Gastrocnemius medialis (tissue), 4 donors: ENCODE measurements at regions not wholly inside any gene's neighbourhood (a gene's known extent, or its start where the extent isn't known, plus 50 kb on each side); places are given as distances from the start of the nearest gene placed in this dataset.

Experiments
- ATAC-seq, 2 donors: fragments of 150-250 bp; one replicate each; pipeline ENCODE4 v1.9.1; 2016
- DNase-seq, 2 donors: peaks; one replicate each; pipeline ENCODE4 v3.0.0-alpha.2; 2019
- H3K27ac ChIP-seq, 4 donors: fragments of 200-600 bp; sonication (generic); 1 replicate in 1 of 4; 2 replicates in 3 of 4; pipeline ENCODE4 v1.5.1; 2016 to 2018; ENCODE audit warnings: mild to moderate bottlenecking in 2 of 4, moderate library complexity in 1 of 4
- H3K27me3 ChIP-seq, 3 donors: fragments of 200-600 bp; sonication (generic) in 2 of 3; 1 replicate in 1 of 3; 2 replicates in 2 of 3; pipeline versions ENCODE4 v1.5.1 to v1.6.0; 2016 to 2019; ENCODE audit warnings: mild to moderate bottlenecking in 1 of 3, moderate library complexity in 1 of 3
- H3K36me3 ChIP-seq, 2 donors: fragments of 200-600 bp; sonication (generic) in 1 of 2; one replicate each; pipeline ENCODE4 v1.5.1; 2017 to 2018
- H3K4me1 ChIP-seq, 2 donors: fragments of 200-600 bp; sonication (generic) in 1 of 2; one replicate each; pipeline ENCODE4 v1.5.1; 2016 to 2017; ENCODE audit warnings: mild to moderate bottlenecking in 2 of 2
- H3K4me3 ChIP-seq, 4 donors: fragments of 200-600 bp; sonication (generic) in 3 of 4; 1 replicate in 1 of 4; 2 replicates in 3 of 4; pipeline ENCODE4 v1.5.1; 2016 to 2019; ENCODE audit warnings: mild to moderate bottlenecking in 2 of 4
- H3K9me3 ChIP-seq, 3 donors: fragments of 200-600 bp; sonication (generic) in 2 of 3; 1 replicate in 1 of 3; 2 replicates in 2 of 3; pipeline ENCODE4 v1.5.1; 2016 to 2019
- POLR2A ChIP-seq, 2 donors: fragments of 450-650 bp; IDR thresholded peaks; one replicate each; pipeline ENCODE4 v1.6.1; 2017; ENCODE audit warnings: antibody characterized with exemption in 2 of 2, mild to moderate bottlenecking in 2 of 2, moderate library complexity in 2 of 2
- in situ Hi-C, 4 donors: fragments of 200-750 bp; cut with MboI; loops; one replicate each; pipeline versions ENCODE4 v1.15.0 to v1.8.0; 2017; ENCODE audit warnings: low sequenced_read_pairs in 4 of 4
- intact Hi-C: fragments of 100-400 bp; cut with DNase I; formaldehyde crosslinking; loops from one replicate; pipeline ENCODE4 v1.15.1; 2023; ENCODE audit warnings: low total_unique reads
- TF ChIP-seq, protein P1 (sequence below), 5 experiments: fragments of 450-650 bp in 3 of 5; fragments of 200-600 bp in 2 of 5; sonication (generic) in 2 of 5; IDR thresholded peaks in 4 of 5; conservative IDR thresholded peaks in 1 of 5; 1 replicate in 4 of 5; 2 replicates in 1 of 5; pipeline ENCODE4 v1.5.1; 2016 to 2019; ENCODE audit warnings: antibody characterized with exemption in 5 of 5, mild to moderate bottlenecking in 3 of 5, moderate library complexity in 3 of 5

- no peak for ATAC-seq
- in situ Hi-C loops = no loop called here
- no peak for DNase-seq
Observed at GRCh38 chr6:97572943-97573342, 289.9 kb upstream of the MMS22L start.

DNA sequence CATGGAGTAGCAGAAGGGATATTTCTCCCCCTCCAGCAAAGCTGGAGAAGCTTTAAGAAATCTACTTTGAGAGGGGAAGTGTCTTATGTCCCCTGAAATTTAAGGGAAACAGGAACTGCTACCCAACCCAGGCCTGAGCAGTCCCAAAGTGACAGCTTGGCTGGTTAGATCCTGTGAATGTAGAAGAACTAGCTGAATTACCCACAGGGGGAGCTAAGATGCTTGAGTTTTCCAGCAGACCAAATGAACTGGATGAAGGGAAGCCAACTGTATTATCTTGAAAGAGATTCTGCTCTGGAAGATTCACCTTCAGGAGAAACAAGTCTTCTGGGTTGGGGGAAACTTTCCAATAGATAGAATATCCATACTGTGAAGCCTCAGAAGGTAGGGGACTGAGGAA lies 303.3 kb upstream of the MMS22L start:
- H3K27ac ChIP-seq = no peak overlapping the region
- no peaks in the 10 kb centered on the region for H3K36me3 ChIP-seq
- H3K9me3 ChIP-seq = no peaks in the 10 kb centered on the region
- peak in 1 of 2 donors; percentile 78 for ATAC-seq
- TF ChIP-seq, protein P1, sequence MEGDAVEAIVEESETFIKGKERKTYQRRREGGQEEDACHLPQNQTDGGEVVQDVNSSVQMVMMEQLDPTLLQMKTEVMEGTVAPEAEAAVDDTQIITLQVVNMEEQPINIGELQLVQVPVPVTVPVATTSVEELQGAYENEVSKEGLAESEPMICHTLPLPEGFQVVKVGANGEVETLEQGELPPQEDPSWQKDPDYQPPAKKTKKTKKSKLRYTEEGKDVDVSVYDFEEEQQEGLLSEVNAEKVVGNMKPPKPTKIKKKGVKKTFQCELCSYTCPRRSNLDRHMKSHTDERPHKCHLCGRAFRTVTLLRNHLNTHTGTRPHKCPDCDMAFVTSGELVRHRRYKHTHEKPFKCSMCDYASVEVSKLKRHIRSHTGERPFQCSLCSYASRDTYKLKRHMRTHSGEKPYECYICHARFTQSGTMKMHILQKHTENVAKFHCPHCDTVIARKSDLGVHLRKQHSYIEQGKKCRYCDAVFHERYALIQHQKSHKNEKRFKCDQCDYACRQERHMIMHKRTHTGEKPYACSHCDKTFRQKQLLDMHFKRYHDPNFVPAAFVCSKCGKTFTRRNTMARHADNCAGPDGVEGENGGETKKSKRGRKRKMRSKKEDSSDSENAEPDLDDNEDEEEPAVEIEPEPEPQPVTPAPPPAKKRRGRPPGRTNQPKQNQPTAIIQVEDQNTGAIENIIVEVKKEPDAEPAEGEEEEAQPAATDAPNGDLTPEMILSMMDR (IDR thresholded peaks at IDR 0.05 in 4 of 5, conservative IDR thresholded peaks at IDR 0.05 in 1 of 5) = peak in 2 of 5 experiments; percentile 10 to 38
- no peak for TF ChIP-seq POLR2A (IDR thresholded peaks at IDR 0.05)
- no peak for DNase-seq
- intact Hi-C loops (no loop called here), in situ Hi-C loops (no loop called here)
- no peak overlapping the region for H3K4me3 ChIP-seq
- no peaks in the 10 kb centered on the region for H3K4me1 ChIP-seq
- no peaks in the 10 kb centered on the region for H3K27me3 ChIP-seq

More at GRCh38 chr6:97572943-97573342, 289.9 kb upstream of the MMS22L start:
- Histone ChIP-seq H3K27me3 (no peaks in the 10 kb centered on the region), H3K27ac (no peak overlapping the region), H3K4me3 (no peak overlapping the region), H3K36me3 (no peaks in the 10 kb centered on the region), H3K4me1 (no peaks in the 10 kb centered on the region), H3K9me3 (no peaks in the 10 kb centered on the region)
- intact Hi-C loops = no loop called here
- TF ChIP-seq, protein P1 (IDR thresholded peaks at IDR 0.05 in 4 of 5, conservative IDR thresholded peaks at IDR 0.05 in 1 of 5) = no peak
- no peak for TF ChIP-seq POLR2A (IDR thresholded peaks at IDR 0.05)

DNA sequence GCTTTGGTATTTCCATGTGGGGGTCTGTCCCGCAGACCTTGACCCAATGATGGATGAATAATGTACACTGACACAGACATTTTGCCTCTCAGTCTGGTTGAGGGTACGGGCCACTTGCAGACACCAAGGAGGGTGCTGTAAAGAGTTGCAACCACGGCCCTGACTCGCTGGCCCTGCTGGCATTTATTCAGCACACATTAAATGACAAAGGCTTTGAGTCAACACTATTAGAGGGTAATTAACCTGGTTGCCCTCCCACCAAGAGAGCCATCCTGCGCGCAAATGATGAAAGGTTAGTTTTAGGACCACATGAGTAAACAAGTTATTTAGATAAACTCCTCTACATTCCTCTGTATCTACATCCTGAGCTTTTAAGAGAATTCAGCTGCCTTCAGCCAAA lies 308.9 kb upstream of the MMS22L start:
- ATAC-seq = no peak
- in situ Hi-C loops = no loop called here
- Histone ChIP-seq H3K9me3 (no peaks in the 10 kb centered on the region), H3K27ac (no peak overlapping the region), H3K27me3 (no peaks in the 10 kb centered on the region), H3K4me1 (peaks cover 12 to 18% of the 10 kb centered on the region in 2 donors), H3K4me3 (no peak overlapping the region), H3K36me3 (no peaks in the 10 kb centered on the region)
- intact Hi-C loops = no loop called here
- DNase-seq = no peak
- TF ChIP-seq, protein P1 (IDR thresholded peaks at IDR 0.05 in 4 of 5, conservative IDR thresholded peaks at IDR 0.05 in 1 of 5) = no peak
- no peak for TF ChIP-seq POLR2A (IDR thresholded peaks at IDR 0.05)

- intact Hi-C loops = no loop called here
- no peak overlapping the region for H3K4me3 ChIP-seq
- in situ Hi-C loops = no loop called here
Observed at GRCh38 chr6:97594844-97595243, 311.8 kb upstream of the MMS22L start.

More at GRCh38 chr6:97594844-97595243, 311.8 kb upstream of the MMS22L start:
- Histone ChIP-seq H3K9me3 (no peaks in the 10 kb centered on the region), H3K27ac (peak overlapping the region; percentile 73 to 91 (median 80)), H3K4me1 (peaks cover 12 to 18% of the 10 kb centered on the region in 2 donors), H3K36me3 (no peaks in the 10 kb centered on the region), H3K27me3 (no peaks in the 10 kb centered on the region)
- TF ChIP-seq, protein P1 (IDR thresholded peaks at IDR 0.05 in 4 of 5, conservative IDR thresholded peaks at IDR 0.05 in 1 of 5) = no peak
- TF ChIP-seq POLR2A (IDR thresholded peaks at IDR 0.05) = peak in 1 of 2 donors; percentile 57
- ATAC-seq = peak; percentile 100
- DNase-seq = peak; percentile 39 to 67
